COR-L47 (cell line): ENCODE measurements at regions not wholly inside any gene's neighbourhood (a gene's known extent, or its start where the extent isn't known, plus 50 kb on each side); places are given as distances from the start of the nearest gene placed in this dataset.
A peak's percentile ranks its signal among the peaks of the same experiment; 100 is the strongest.

Source experiments
- DNase-seq: peaks from one replicate; lab custom pipeline; 2025; lab: John Stamatoyannopoulos, UW

DNA sequence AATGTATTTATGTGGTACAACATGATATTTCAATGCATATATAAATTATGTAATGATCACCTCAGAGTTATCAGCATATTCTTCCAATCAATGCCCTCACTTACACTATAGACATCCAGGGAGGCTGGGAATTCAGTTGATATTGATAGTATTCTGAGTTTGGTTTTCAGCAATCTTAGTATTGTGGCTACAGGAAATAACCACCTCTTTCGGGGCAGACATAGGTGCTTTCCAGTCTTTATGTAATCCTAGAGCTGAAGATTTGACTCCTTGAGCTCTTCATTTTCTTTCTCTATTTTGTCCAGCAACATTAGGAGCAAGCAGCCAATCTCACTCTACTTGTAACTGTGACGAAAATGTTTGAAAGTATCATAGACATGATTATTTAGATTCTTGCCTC, 712.7 kb upstream of the KIRREL3 start:
- DNase-seq, result no peak

DNA sequence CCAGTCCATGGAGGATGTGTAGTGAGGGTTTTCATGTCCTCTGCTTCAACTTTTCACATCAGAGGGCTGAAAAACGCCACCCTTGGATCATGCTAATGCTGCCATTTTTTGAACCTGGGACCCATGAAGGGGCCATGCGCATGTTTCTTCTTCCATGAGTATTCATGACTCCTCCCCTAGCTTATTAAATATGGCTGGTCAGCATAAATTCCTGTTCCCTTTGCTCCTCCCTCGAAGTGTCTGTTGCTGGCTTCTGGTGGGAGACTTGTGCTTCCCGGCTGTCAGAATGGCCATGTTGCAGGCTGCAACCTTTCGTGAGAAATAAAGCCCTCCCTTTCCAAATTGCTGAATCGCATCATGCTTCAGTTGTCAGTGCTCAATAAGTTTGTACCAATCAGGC, 711.2 kb upstream of the KIRREL3 start:
- no peak for DNase-seq

DNA sequence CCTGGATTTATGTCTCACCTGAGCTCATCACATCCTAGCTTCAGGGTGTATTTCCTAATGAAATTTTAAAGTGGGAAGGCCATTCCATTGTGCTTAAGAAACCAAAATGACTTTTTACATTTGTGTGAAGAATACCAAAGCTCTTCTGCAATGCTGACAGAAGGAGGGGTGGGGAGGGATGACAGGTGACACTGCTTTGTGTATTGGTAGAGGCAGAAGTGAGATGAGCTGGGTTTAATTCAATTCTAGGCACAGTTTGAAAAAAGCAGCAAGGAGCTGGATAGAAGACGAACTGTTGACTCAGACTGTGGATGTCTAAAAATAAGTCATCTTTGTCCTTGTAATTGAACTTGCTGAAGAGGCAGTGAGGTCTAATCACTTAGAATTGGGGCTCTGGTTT, 710.3 kb upstream of the KIRREL3 start:
- DNase-seq, result no peak

- DNase-seq, result no peak
Observed at GRCh38 chr11:127709960-127710359, 709.4 kb upstream of the KIRREL3 start.

DNA sequence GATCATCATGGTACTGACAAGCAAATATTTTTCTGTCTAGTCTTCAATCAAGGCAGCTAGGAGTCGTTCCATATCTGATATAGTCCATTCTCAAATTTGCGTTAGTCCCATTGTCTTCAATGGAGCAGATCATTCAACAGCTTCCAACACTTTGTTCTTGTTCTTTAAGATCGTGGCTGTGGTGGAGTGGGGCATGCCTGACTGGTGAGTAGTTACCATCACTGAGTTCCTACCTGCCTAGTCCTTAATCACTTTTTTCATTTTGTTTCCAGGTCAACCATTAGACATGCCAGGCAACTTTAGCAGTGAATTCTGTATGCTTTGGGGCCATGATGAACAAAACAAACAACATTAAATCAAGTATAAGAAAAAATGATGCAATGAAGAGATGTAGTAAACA, 693.1 kb upstream of the KIRREL3 start:
- no peak for DNase-seq

GRCh38 chr11:127683321-127683720, 682.8 kb upstream of the KIRREL3 start:
- DNase-seq, result no peak

DNA sequence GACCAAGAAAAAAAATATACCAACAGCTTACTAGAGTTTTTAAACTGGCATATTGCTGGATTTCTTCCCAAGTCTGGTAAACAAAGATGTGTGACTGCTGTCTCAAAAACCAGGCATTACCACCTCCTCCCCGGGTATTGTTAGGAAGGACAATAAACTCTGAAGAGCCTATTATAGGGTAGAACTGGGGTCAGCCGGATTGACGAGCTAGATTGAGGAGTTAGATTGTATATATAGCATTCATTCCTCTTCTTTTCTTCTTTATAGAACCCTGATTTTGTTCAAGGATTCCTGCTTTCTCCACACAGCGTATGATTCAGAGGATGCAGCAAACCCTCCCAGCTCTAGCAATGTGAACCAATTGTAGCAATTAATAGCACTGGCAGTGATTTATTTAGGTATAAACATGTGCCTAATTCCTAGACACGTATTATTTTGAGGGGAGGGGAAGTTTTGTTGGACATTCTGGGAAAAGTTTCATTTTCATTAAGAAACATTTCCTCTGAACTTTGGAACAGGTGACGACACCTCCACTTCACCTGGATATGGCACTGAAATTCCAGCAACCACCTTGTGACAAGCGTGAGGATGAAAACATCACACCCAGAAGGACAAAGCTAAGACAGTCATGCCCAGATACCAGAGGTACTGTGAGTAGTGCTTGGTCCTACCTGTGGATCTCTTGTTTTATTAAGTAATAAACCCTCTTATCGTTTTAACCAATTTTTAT, 679.4 kb upstream of the KIRREL3 start:
- DNase-seq, result peak; percentile 11

DNA sequence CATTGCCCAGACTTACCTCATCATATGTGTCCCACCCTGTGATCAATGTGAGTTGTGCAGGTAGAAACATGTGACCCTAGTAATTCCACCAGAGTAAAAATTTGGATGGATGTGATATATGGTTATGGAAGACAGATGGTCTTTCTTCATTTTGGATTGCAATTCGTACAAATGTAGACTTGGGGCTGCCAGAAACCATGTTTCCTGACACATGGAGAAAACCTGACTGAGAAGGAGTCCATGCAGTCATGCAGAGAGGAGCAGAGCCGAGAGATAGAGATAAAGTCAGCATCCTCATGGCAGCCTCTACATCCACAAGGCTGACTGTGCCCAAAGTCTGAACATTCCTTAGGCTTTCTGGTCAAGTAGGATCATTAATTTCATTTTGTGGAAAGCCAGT, 678.1 kb upstream of the KIRREL3 start:
- no peak for DNase-seq

DNA sequence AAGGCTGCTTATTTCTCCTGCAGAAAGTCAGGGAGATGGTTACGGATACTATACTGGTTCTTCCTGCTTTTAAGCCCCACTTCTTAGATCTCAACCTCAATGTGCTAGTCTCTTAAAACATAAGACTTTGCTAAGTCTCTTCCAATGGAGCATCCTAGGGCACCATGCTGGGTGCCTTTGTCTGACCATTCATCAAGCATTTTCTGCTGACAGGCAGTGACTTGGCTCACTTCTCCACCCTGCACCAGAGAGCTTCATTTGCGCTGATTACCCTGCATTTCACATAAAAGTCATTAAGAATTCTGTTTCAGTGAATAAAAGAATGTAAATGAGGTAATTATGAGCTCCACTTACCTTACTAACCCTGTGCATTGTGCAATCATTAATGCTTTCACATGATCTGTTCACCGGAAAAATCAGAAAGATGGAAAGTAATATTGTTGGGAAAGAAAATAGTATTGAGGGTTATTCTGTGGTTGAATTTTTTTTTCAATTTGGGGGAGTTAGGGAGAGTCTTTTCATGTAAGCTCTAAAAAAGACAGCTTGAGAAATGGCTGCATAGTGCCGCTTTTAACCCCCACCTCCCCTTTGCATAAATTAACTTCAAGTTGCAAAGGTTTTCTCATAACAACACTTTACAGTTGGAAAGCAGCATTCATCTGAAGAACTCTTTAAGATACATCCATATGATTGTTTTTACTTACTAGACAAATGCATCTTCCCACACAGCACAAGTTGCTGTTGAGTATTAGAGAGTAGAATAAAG, 677.3 kb upstream of the KIRREL3 start:
- peak; percentile 24 for DNase-seq

DNA sequence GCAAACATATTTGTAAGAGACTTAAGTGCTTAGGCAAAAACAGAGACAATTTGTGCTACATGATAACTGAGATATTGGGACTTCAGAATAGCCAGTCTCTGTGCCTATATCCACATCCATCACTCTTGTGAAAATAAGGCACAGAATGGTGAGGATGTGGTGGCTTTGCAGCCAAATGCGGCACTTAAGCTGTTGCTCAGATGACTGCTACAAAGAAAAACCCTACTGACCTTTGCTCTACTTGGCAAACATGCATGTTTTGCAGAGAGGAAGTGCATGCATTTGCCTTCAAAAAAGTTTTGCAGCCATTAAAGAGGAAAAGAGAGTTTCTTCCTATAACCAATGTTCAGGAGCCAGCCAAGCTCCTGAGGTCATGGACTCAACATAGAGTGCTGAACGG, 675.0 kb upstream of the KIRREL3 start:
- DNase-seq, result no peak

DNA sequence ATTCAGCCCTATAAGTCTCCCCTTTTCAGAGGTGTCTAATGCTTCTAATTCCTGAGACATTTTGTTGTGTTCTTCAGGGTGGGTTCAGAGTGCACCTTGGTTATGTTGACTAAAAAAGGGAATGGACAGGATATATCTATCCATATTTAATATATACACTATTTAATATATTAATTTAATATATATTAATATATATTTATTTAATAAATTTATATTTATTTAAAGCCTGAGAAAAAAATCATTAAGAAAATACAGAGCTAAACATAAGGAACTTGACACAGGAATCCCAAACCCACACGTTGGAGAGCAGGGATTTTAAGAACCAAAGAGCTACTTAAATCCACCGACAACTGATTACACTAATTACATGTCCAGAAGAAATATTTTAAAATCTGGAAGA, 674.2 kb upstream of the KIRREL3 start:
- DNase-seq, result no peak

GRCh38 chr11:127670374-127671119, 670.0 kb upstream of the KIRREL3 start:
- DNase-seq, result no peak

DNA sequence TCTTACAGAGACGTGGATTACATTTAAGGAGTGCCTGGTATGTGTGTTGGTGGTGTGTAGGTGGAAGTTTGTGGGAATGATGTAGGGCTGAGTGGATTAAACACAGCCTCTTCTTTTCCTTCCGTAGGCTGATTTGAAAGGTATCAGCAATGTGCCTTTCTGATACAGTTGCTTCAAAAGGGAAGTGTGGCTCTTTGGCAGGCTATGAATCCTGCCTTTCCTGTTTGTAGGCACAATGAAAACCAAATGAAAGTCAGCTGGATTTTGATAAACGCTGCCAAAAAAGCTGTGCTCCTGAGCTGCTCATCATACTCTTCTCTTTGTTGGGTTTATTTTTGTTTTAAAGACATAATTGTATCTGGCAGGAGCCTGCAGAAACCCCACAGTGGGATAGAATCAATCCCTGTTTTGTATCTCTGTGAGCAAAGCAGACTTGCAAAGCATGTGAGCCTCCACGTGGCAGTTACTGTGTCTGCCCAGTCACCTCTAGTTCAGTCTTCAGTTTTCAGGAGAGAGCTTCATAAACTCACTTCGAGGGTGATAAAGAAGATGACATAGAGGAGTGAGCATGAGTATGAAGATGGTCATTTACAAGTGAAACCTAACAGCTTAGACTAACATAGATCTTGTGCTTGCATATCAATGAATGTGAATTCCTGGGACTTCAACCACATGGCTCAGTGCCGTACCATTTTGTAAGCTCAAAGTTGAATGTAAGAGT, 655.7 kb upstream of the KIRREL3 start:
- DNase-seq, result peak; percentile 95

GRCh38 chr11:127653076-127653475, 652.5 kb upstream of the KIRREL3 start:
- no peak for DNase-seq

DNA sequence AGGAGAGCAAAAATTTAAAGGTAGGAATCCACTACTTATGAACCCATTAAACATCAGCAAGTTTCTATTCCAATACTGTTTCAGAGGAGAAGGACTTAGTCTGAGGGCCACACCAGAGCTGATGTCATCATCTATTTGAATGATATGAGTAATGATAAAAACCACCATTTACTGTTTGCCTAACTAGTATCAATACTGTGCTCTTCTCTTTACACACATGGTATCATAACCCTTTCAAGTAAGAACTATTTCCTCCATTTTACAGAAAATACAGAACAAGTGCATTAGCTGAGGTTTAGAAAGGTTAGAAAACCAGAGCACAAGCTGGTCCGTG, 651.3 kb upstream of the KIRREL3 start:
- no peak for DNase-seq

GRCh38 chr11:127651175-127651887, 650.8 kb upstream of the KIRREL3 start:
- no peak for DNase-seq

GRCh38 chr11:127649958-127650357, 649.4 kb upstream of the KIRREL3 start:
- no peak for DNase-seq

DNA sequence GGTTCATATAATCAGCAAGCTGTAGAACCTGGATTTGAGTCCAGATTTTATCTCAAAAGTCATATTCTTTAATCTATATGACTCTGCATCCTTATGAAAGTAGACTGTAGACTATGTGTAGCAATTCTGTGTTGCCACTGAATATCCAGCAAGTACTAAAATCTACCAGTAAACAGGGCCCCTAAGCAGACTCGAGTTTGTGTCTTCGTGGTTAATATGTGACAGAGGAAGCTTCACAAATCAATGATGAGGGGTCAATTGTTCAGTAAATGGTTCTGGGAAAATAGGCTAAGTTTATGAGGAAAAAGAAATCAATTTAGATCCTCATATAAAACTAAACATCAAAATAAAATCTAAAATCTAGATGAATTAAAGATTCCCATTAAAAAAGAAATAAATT, 648.5 kb upstream of the KIRREL3 start:
- no peak for DNase-seq

DNA sequence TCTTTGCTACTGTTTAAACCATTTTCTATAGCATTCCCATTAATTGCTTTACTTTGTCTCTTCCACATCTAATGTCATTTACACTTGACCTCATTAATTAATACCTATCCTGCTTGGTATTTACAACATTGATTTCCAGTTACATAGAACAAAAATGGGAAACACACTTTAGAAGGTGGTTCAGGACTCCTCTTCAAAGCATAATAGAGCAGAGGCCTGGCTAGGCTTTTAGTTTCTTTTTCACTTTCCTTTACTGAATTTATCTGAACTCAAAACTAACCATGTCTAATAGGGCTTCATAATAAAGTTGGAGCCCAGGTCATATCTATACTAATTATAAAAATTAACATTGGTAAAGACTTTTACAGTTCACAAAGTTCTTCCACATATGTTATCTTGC, 648.0 kb upstream of the KIRREL3 start:
- no peak for DNase-seq

GRCh38 chr11:127644366-127644765, 643.8 kb upstream of the KIRREL3 start:
- DNase-seq, result no peak

DNA sequence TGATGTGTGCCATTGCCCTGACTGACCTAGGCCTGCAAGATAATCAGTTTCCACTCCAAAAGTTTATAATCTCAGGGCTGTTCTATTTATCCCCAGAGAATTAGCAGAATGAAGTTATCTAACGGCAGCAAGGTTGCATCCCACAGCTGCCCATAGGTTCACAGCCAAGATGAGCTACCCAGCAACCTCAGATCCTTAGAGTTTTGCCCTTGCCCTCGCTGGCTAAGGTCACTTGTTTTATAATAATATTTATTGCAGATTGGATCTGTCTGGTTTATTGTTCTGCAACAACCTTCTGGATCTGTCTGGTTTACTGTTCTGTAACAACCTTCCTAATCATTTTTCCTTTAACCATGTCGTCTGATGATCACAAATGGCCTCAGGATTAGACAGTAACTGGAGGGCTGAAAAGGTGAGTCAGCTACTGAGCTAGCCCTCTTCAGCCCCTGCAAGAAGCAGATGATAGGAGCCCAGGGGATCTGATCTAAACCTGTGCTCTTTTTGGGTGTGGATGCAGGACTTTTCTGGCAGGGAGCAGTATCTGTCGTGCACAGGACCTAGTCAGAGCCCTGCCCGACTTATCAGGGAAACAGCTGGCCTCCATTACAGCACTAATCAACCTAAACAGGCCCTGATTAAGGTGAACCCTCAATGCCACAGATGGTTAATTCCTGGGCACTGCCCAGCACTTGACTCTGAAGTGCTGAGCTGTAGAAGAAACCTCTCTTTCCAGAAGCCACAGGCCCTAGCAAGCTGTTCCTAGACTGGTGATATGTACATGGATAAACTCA, 642.9 kb upstream of the KIRREL3 start:
- DNase-seq, result no peak
